HG03045 (cell line): ENCODE measurements at regions not wholly inside any gene's neighbourhood (a gene's known extent, or its start where the extent isn't known, plus 50 kb on each side); places are given as distances from the start of the nearest gene placed in this dataset.

Experiments
- ATAC-seq: cut with Tn5 transposase; IDR thresholded peaks from one replicate; pipeline ENCODE4 v1.9.1; 2021; ENCODE audit warnings: mild to moderate bottlenecking, moderate library complexity; ENCODE audit not compliant: unreplicated experiment

DNA sequence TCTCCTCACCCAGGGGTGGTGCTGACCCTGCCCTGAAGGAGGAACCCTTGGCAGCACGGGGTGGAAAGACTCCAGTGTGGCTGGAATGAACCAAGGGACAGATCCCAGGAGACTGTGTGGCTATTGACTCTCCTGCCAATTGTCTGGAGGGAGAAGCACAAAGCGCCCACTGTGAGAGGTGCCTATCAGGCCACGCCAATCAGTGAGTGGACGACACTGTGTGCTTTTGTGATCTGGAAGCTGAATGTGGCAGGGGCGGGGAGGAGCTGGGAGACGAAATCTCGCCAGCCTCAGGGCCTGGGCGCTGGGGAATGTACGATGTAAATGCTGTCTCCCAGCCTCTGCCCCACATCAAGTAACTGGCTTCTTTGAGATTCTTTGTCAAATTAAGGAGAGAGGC lies 167.1 kb downstream of the ZBTB18 start:
- ATAC-seq: no peak

DNA sequence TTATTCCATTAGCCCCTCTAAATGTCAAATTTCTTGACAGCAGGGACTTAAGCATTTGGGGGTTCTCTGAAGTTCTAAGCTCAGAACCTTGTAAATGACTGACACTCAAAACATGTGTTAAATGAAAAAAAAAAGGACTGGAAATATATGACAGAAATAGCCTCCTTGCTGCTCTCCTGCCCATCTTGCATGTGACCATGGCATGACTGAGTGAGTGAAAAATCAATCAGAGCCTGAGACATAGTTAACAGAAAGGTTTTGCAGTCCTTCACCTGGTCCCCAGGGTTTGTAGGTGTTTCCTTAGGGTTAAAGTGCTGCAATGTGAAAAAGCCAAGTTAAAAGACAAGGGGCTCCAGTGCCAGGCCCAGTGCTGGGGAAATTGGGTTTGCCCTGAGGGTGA lies 168.1 kb downstream of the ZBTB18 start:
- no peak for ATAC-seq

DNA sequence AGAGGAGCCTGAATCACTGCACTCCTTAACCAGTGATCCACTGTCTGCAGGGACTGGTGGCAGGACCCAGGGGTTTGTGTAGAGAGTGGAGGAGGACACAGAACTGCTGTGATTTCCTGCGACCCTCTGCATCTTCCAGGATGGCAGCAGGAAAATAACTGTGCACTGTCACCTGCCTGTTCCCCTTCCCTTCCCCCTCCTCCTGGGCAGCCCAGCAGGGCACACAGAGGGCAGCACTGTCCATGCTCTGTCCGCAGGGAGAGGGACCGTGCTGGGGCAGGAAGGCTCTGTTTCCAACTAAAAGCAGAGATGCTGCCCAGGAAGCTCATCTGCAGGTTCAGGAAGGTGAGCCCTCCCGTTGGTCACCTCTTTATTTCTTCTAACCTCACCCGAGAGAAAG lies 168.7 kb downstream of the ZBTB18 start:
- ATAC-seq: no peak

DNA sequence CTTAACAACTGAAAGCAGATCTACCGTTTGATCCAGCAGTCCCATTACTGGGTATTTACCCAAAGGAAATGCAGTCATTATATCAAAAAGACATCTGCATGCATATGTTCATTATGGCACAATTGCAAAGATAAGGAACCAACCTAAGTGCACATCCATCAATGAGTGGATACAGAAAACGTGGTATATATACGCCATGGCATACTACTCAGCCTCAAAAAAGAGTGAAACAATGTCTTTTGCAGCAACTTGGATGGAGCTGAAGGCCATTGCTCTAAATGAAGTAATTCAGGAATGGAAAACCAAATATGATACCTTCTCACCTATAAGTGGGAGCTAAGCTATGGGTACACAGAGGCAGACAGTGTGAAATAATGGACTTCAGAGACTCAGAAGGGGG lies 169.3 kb downstream of the ZBTB18 start:
- no peak for ATAC-seq

DNA sequence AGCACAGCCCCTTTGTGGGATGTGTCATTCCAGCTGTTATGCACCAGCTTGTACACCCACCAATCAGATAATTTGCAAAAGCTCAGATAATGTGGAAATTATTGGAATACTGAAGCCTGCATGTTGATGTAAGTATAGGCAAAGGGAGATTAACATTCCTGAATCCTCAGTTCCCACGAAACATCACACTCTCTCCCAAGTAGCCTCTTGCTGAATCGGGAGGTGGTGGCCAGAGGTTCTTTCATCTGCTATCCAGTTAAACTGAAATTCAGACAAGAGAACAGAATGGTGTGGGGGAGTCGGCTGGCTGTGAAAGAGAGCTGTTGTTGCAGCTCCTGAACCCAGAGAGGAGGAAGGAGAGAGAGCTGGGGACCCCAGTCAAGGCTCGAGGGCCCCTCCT lies 170.9 kb downstream of the ZBTB18 start:
- no peak for ATAC-seq

DNA sequence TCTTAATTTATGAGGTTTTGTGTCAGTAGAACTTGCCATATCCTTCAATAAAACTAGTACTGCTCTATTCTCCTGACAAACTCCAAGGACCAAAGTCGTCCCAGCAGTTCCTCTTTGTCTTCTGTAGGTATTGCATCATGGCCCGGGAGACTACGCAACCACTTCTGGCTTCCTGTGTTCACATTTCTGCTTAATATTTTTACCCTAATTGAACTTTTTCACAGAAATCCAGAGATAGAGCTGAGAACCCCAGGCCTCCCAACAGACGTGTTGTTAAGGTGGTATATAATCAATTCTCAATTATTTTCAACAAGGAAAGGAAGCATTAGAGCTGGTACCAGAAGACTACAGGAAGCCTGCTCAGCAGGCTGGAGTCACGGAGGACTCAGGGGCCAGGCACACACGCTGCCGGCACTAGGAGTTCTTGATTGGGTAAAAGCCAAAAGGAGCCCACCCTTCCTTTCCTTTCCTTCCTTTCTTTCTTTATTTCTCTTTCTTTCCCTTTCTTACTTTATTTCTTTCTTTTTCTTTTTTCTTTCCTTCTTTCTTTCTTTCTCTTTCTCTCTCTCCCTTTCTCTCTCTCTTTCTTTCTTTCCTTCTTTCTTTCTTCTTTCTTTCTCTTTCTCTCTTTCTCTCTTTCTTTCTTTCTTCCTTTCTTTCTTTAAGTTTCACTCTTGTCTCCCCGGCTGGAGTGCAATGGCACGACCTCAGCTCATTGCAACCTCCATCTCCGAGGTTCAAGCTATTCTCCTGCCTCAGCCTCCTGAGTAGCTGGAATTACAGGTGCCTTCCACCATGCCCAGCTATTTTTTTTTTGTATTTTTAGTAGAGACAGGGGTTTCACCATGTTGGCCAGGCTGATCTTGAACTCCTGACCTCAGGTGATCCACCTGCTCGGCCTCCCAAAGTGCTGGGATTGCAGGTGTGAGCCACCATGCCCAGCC lies 173.7 kb downstream of the ZBTB18 start:
- no peak for ATAC-seq

DNA sequence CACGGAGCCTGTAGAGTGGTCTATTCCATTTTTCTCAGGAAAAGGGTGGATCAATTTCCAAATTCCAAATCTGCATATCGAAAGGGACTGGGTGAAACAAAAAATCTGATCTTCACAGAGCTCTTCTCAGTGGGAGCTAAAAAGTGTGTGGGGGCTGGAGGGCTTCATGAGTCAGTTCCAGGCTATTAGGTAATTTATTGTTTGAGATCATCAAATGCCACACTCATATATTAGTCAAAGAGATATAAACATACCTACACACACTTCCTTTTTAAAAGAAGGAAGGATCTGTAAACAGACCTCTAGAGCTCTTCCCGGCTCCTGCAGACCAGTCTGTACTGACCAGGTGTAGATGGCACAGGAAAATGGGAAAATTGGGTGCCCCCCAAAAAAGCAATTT lies 175.4 kb downstream of the ZBTB18 start:
- ATAC-seq: no peak

DNA sequence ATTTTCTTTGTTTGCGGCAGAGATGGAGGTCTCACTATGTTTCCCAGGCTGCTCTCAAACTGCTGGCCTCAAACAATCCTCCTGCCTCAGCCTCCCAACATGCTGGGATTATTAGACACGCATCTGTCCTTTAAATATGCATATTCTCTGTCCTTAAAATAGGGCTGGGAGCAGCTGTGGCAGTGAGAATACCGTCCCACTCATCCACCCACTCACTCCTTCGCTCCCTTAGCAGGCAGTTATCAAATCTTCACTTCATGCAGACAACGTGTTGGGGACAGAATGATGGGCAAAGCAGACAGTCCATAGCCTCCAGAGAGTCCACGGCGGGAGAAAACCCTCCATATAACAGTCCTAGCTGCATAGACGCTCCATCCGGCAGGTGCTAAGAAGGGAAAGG lies 179.4 kb downstream of the ZBTB18 start:
- no peak for ATAC-seq

DNA sequence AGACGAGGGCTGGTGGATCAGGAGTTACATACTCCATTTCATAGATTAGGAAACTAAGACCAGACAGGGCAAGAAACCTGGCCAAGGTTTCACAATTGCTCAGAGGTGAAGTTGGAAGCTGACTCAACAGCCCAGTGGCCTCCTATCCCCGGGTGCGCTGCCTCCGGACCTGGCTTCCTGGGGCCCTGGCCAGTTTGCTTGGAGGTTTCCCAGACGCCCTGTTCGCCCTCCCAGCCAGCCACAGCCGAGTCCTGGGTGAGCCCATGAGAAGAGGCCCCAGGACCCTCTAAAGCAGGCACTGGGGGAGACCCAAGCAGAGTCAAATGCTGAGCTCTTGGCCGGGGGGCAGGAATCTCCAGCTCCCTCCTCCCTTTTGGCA lies 180.1 kb downstream of the ZBTB18 start:
- no peak for ATAC-seq

DNA sequence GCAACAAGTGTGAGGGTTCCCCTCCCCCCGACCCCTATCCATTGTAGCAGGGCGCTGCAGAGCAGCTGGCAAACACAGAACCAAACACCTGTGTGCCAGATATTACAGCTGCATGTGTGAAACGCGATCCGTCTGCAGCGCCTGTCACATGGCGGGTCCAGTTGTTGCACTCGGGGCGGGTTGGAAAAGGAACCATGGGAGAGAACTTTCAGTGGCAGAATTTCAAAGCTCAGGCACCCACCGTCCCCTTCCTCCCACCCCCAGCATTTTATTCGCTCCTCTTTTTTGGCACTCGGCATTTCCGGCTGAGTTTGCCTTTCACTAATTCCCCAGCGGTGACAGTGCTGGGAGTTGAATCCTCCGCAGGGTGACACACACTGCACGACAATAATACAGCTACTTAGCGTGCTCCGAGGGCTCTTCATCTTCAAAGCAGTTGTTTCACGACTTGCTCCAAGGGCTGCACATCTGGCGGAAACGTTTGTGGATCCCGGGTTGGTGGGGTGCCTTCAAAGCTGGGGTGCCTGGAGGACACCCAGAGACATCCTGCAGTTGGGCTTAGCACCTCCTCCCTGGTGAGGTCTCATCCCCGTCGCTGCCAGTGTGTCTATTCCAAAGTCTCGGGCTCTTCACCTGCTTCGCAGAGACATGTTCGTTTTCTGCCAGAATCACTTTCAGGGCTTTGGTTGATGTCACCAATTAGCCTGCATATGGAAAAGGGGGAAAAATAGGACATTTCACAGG lies 180.7 kb downstream of the ZBTB18 start:
- ATAC-seq: no peak

DNA sequence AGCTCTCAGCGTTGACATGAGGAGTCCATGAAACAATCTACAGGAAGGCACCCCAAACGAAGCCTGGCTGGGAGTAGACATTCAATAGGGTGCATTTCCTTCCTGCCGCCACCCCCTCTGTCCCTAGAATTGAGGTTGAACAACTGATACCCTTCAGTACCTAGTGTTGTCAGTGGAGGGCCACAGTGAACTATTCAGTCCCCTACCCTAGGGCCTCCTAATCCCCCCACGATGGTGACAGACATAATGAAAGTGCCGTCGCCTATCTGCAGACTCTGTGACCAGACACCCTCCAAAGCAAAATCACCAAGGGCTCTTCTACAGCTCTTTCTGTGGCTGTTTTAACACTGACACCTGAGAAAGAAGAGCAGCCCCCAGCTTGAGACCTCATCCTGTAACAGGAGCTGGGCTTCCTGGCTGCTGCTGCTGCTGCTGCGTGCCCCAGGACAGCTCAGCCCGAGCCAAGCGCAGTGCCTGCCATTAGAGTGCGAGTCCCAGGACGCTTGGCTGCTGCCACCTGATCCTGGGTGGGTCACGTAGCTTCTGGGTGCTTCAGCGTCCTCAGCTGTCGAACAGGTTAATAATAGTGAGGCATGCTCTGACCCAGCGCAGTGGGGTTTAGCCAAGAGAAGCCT lies 183.0 kb downstream of the ZBTB18 start:
- no peak for ATAC-seq

DNA sequence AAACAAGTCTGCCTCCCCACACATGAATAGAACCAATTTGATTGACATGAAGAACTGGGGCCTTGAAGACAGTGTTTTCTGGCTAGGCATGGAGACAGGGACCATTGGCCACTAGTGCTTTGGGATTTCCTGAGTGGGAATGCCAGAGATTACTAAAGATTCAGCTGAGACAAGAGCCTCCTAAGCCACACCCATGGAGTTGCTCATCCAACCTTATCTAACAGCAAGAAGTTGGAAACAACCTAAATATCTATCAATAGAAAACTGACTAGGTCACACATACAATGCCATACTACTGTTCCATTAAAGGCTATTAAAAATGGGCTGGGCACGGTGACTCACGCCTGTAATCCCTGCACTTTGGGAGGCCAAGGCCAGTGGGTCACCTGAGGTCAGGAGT lies 184.1 kb downstream of the ZBTB18 start:
- ATAC-seq: no peak

DNA sequence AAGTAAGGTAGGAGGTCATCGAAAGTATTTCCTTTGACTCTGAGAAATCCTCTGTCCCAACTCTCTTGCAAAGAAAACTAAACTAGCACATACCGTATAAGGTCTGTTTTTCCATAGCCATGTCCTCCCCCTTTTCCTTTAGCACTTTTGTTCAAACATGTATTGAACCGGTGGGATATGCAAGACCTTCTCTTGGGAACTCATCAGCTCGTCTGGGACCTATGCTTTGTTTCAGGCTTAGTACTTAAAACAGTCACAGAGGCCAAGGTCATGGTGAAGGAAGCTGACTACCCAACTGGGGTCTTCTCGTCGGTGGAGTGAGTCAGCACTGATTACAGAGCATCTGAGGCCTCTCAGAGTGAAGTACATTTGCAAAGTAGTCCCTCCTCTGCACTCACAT lies 185.0 kb downstream of the ZBTB18 start:
- ATAC-seq: no peak

DNA sequence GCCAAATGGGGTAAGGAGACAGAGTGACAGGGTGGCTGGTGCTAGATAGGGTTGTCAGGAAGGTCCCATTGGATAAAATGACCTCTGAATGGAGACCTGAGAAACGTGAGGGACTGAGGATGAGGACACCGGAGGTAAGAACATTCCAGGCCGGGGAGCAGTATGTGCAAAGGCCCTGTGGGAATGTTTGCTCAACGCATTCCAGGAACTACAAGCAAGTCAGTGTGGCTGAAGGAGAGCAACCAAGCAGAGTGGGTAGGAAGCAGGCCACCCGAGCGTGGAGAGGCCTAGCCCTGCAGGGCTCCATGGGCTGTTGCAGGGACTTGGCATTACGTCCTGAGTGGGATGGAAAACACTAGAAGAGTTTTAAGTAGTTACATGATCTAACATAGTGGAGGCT lies 185.6 kb downstream of the ZBTB18 start:
- no peak for ATAC-seq

DNA sequence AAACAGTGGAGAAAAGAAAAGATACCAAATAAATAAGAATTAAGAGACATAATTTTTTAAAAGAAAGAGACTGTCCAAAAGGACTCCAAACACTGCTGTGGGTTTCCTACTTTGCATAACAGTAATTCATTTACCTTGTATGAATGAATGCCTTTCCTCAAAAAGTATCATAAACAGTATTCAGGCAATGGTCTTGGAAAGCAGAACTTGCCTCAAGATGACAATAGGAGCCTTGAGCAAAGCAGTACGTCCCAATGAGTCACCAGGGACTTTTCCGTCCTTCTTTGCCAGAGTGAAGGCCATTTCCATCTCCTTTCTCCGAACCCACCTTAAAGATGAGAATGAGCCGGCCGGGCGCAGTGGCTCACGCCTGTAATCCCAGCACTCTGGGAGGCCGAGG lies 186.4 kb downstream of the ZBTB18 start:
- ATAC-seq: no peak

DNA sequence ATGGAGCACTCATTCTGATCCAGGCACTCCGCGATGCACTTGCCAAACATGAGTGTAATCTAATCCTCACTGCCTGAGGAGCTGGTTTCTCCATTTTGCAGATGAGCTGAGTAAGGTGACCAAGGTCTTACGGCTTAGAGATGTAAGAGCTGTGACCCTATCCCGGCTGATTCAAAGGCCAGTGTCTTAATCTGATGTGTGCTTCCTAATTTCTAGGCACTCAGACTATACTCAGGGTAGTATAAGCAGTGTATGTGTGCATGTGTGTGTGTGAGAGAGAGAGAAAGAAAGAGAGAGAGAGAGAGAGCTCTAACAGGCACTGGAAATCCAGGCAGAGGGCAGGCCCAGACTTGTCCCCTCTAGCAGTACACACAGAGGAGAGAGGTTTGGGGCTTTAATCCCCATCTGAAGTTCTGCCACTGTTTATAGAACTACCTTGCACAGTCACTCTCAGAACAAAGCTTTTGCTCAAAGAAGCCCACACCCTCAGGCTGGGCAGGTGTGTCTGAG lies 188.2 kb downstream of the ZBTB18 start:
- ATAC-seq: no peak

DNA sequence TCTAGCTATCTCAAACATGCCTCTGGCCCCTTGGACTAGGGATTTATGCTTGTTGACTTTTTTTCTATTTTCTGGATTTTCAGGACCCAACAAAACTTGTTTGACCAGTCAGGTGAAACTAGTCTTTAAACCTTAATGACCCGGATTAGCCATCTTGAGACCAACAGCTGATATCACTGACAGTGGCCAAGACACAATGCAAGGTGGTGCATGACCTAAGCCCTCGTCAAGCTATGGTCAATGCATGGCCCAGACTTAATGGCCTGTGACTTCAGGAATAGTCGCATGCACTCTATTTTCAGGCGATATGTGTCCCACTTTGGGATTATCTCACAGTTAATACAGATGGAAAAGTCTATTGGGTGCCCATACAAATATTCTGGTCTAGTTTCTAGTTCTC lies 190.4 kb downstream of the ZBTB18 start:
- ATAC-seq: no peak

DNA sequence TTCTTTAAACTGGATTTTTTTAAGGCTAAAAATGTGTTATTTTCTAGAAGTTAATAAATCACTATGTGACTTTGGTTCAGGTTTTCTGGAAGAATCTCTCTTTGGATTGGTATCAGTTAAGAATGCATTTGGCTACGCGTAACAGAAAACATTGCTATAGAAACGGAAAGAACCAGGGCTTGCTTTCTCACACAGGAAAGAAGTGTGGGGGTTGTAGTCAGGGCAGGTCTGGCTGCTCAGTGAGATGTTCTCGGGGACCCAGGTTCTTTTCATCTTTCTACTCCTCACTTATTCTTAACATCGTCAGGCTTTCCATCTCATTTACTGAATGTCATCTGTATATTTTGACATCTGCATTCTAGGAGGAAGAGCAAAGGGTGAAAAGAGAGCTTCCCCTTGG lies 191.4 kb downstream of the ZBTB18 start:
- ATAC-seq: no peak

DNA sequence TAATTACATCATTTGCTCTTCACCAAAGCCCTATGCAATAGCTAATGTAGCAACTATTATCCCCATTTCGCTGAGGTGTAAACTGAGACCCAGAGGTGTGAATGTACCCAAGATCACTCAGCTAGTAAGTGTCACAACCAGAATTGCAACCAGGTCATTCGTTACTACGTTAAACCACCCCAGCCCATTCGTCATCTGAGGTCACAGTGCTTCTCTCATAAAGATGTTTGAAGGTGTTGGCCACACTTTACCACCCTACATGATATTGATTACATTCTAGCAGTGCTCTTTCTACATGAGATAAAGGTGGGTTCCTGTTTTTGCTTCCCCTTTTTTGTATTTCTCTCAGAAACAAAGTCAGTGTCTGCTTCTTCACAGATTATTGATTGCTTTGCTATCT lies 195.3 kb downstream of the ZBTB18 start:
- no peak for ATAC-seq

DNA sequence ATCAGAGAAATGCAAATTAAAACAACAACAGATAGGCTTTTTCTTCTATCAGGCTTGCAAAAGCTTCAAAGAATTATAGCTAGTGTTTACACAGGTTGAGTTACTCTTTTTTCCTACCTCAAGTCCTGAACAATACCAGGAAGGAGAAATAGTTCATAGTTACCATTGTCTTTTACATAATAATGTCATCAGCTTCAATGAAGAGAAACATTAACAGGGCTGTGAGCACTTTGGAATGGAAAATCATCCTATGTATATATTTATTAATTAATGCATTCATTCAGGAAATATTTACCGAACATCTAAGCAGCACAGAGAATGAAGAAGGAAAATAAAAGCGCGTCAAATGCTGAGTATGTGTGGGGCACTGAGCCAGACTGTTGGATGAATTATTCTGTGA lies 197.3 kb downstream of the ZBTB18 start:
- ATAC-seq: no peak

DNA sequence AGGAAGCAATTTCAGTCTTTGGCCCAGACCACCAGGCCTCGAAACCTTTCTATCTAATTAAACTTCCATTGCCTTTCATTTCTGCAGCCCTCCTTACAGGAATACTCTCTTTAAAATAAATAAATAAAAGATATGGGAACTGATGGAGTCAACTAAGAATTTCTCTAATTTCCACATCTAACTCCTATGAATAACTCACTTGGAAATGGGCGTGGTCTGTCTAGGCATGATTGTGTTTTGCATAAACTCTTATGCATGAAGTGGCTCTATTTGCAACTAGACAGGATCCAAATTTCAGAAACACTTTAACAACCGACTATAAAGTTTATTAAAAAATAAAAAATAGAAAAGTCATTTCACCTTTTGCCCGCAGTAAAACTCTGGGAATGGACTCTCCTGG lies 199.5 kb downstream of the ADSS2 start:
- no peak for ATAC-seq

DNA sequence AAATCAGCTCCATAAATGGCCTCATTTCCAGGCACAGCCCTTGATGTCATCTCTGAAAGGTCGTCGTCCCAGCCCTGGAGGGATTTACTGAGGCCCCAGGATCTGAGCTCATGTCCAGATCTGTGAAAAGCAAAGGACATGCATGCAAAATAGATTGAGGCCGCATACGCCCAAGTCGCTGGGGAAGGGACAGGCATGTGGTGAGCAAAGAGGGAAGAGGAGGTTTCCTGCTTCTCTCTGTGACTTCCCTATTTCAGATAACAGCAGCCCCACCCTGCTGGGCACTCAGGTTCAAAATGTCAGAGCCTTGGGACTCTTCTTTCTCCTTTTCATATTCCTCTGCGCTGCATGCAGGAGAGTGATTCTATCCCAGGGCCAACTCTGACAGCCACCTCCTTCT lies 197.2 kb downstream of the ADSS2 start:
- no peak for ATAC-seq
